NCI-H146 (cell line): ENCODE measurements at regions not wholly inside any gene's neighbourhood (a gene's known extent, or its start where the extent isn't known, plus 50 kb on each side); places are given as distances from the start of the nearest gene placed in this dataset.
"Not testable (repeated sequence)": the region's sequence is repeated elsewhere in the genome, so short reads cannot be mapped to it uniquely, and the experiment has no call there.

Source experiments
- DNase-seq: peaks from one replicate; lab custom pipeline; 2025; lab: John Stamatoyannopoulos, UW

- no peak for DNase-seq
These were observed 244.2 kb upstream of the FOXK1 start for GRCh38 chr7:4437916-4438315.

DNA sequence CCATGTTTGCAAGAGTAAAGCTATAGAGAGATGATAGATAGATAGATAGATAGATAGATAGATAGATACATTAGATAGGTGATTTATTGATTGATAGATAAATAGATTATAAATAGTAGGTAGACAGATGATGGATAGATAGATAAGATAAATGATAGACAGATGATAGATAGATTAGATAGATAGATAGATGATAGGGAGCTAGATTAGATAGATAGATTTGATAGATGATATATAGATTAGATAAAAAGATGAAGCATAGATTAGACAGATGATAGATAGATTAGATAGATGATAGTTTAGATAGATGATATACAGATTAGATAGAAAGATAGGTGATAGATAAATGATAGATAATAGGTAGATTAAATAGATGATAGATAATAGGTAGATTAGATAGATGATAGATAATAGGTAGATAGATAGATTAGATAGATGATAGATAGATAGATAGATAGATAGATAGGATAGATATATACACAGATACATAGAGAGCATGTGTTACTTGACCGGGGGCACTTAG is 243.3 kb upstream of the FOXK1 start:
- DNase-seq: no peak

DNA sequence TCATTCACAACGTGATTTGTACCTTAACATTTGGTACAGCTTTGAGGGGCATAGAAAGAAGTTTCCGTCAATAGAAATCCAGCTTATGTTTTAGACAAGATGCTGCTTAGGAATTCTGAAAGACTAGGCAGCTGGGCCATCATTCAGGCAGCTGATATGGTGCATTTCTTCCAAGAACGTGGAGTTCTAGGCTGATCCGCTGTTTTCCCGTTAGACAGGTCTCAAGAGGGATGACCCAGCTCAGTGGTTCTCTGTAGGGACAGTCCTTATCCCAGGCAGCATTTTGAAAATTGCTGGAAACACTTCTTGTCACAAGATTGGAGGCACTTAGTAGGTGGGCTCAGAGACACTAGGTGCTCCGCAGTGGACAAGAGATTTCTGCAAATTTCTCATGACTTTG is 242.7 kb upstream of the FOXK1 start:
- DNase-seq: no peak

DNA sequence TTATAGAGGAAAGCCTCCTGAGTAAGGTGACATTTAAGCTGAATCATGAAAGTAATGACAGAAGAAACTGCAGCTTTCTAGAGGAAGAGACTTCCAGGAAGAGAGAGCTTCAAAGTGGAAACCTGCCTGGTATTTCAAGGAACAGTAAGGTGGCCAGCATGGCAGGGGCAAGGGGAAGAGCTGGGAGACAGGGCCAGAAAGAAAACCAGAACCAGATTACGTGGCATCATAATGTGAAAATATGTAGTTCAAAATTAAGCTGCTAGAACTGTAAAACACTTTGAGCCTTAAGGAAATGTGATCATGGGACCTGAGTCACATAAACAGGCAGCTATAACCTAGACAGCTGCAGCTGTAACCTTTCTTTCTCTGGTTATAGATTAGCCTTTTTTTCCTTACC is 238.0 kb upstream of the FOXK1 start:
- DNase-seq: no peak

GRCh38 chr7:4445777-4446176 is 236.3 kb upstream of the FOXK1 start:
- DNase-seq: no peak

DNA sequence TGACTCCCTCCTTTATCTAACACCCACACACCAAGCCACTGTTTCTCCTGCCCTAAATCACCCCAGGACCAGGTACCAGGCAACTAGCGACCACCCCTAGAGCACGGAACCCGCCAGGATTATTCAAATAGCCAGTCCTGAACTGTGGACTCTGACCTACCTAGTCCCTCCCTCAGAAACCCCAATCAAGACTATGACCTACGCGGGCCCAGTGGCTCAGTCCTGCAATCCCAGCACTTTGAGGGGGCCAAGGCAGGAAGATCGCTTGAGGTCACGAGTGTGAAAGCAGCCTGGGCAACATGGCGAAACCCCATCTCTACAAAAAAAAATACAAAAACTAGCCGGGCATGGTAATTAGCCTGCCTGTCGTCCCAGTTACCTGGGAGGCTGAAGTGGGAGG is 232.8 kb upstream of the FOXK1 start:
- no peak for DNase-seq

GRCh38 chr7:4450483-4450882 is 231.6 kb upstream of the FOXK1 start:
- DNase-seq: no peak

- peak; percentile 97 for DNase-seq
These were observed 221.5 kb upstream of the FOXK1 start for GRCh38 chr7:4460597-4460996.

GRCh38 chr7:4461531-4461930 is 220.6 kb upstream of the FOXK1 start:
- DNase-seq: no peak

- DNase-seq: no peak
These were observed 213.6 kb upstream of the FOXK1 start for GRCh38 chr7:4468320-4469102.

- no peak for DNase-seq
These were observed 211.8 kb upstream of the FOXK1 start for GRCh38 chr7:4470246-4470645.

GRCh38 chr7:4472728-4473127 is 209.4 kb upstream of the FOXK1 start:
- DNase-seq: peak; percentile 52

DNA sequence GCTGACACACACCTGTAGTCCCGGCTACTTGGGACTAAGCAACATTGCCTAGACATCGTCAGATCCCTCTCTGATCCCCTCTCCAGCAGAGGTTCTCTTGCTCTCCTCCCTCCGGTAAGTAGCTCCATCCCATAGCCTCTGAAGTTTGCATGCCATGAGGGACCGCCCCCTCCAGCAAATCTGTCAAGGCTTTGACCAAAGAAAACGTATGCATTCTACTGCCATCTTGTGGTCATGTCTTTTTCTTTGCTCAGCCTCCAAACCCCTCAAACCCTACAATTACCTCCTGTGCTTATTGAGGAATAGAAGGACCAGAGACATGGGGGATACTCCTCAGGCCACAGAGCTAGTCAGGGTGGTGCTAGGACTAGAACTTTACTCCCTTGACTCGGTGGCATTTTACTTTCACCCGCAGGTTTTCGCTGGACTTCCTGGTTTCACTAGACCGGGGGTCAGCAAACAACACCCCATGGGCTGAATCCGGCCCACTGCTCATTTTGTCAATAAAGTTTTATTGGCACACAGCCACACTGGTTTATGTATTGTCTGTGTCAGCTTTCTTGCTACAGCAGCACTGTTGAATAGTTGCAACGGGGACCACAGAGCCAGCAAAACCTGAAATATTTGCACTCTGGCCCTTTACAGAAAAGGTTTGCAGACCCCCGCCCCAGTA is 202.6 kb upstream of the FOXK1 start:
- peak; percentile 81 for DNase-seq

GRCh38 chr7:4480131-4480530 is 202.0 kb upstream of the FOXK1 start:
- DNase-seq: not testable (repeated sequence)

DNA sequence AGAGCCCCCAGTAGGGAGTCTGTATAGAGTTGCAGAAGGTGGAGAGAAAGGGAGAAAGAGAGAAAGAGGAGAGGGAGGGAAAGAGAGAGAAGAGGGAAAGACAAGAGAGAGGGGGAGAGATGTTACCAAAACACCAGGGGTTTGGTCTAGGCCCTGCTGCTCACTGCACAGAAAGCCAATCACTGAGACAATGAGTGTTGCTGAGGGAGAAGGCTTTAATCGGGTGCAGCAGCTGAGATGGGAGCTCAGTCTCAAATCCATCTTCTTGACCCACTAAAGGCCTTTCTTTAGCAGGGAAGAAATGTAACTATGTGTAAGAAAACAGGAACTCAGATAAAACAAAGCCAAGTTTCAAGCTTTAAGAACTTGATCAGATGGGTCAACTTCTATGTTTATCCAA is 198.2 kb upstream of the FOXK1 start:
- DNase-seq: no peak

DNA sequence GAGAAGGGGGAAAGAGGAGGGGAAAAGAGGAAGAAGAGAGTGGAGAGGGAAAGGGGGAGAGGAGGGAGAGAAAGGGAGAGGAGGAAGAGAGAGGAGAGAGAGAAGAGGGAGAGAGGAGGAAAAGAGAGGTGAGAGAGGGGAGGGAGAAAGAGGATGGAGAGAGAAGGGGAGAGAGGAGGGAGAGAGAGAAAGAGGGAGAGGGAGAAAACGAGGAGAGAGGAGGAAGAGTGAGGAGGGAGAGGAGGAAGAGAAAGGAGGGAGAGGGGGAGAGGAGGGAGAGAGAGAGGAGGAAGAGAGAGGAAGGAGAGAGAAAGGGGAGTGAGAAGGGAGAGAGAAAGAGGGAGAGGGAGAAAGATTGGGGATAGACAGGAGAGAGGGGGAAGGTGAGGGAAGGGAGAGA is 197.6 kb upstream of the FOXK1 start:
- no peak for DNase-seq

GRCh38 chr7:4486907-4487306 is 195.2 kb upstream of the FOXK1 start:
- no peak for DNase-seq

DNA sequence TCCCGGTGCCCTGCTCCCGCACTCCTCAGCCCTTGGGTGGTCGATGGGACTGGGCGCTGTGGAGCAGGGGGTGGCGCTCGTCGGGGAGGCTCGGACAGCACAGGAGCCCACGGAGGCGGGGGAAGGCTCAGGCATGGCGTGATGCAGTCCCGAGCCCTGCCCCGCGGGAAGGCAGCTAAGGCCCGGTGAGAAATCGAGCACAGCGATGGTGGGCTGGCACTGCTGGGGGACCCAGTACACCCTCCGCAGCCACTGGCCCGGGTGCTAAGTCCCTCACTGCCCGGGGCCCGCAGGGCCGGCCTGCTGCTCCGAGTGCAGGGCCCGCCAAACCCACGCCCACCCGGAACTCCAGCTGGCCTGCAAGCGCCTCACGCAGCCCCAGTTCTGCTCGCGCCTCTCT is 185.2 kb upstream of the FOXK1 start:
- not testable (repeated sequence) for DNase-seq

DNA sequence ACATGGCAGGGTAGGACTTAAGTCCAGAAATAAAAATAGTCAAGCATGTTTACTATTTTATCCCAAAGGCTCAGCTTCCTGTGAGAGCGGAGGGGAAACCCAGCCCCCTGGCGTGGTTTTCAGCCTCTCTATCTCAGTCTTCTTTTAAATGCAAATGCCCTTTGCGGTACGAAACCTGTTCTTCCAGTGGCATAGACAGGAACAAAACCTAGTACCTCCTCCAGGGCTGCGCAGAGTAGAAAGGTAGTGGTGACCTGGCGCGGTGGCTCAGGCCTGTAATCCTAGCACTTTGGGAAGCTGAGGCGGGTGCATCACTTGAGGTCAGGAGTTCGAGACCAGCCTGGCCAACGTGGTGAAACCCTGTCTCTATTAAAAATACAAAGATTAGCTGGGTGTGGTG is 181.3 kb upstream of the FOXK1 start:
- DNase-seq: no peak

- DNase-seq: not testable (repeated sequence)
These were observed 174.2 kb upstream of the FOXK1 start for GRCh38 chr7:4507886-4508285.

DNA sequence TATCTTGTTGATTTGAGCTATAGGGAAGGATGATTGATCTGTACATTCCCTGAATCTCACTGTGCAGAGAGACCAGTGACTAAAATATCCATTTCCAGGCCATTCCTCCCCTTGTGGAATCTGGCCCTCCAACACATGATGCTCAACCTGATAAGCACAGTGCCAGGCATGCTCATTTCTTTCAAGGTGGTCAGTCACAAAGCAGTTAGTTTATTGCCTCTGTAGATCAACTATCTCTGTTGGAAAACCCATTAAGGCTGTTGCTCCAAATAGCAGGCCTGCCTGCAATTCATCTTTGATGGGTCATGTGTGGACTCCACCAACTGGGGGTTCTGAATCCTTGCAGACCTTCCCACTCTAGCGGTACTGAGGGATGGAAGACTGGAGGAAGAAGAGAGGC is 168.6 kb upstream of the FOXK1 start:
- no peak for DNase-seq

- DNase-seq: no peak
These were observed 162.1 kb upstream of the FOXK1 start for GRCh38 chr7:4519819-4520520.

DNA sequence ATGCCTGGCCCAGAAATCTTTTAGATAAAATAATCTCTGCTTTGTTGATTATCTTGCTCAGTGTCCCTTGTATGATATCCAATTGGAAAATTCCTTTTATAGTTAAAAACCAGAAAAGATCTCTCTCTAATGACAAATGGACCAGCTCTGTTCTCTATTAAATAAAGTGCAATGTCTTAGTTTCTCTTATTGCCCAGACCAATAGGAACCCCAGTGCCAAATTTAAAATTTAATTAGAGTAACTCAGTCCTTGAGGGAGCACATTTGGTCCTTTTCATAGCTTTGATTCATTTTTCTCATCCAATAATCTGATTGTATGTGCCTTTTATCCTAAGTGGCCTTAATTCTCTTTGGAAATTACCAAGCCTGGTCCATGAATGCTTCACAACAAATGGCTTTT is 158.9 kb upstream of the FOXK1 start:
- no peak for DNase-seq
